ENCODE measurements at regions not wholly inside any gene's neighbourhood (a gene's known extent, or its start where the extent isn't known, plus 50 kb on each side); places are given as distances from the start of the nearest gene placed in this dataset.

DNA sequence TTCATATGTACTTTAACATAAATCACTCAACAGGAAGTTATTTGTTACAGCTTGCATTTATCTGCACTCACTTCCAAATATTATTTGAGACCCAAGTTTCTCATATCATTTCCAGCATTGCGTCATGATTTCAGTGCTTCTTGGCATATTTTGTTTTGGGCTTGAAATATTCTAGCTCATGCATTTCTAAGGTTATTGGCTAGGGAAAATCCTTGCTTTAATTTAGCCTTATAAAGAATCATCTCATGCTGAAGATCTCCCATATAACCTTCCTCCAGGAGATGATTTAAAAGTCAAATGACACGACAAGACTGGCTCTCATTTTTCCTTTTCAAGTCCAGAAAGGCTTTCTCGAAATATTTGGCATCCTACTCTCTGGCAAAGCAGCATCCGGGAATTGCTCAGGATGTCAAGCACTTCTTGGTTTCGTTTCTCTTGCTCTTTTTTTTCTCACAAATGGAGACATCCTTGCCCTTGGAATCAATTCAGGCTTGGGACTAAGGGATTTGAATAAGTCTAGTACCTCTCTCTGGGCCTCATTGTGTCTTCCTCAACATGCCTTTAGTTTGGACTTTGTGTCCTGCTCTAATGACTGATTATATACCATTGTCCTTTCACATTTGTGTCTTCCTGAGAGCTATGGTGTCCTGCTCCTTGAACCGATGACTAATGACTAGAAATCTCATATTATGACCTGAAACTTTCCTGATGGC, 295.0 kb downstream of the RMST start:
- H3K4me3 ChIP-seq (ENCODE audit: low read length): no peak overlapping the region
- TF ChIP-seq, protein P1, sequence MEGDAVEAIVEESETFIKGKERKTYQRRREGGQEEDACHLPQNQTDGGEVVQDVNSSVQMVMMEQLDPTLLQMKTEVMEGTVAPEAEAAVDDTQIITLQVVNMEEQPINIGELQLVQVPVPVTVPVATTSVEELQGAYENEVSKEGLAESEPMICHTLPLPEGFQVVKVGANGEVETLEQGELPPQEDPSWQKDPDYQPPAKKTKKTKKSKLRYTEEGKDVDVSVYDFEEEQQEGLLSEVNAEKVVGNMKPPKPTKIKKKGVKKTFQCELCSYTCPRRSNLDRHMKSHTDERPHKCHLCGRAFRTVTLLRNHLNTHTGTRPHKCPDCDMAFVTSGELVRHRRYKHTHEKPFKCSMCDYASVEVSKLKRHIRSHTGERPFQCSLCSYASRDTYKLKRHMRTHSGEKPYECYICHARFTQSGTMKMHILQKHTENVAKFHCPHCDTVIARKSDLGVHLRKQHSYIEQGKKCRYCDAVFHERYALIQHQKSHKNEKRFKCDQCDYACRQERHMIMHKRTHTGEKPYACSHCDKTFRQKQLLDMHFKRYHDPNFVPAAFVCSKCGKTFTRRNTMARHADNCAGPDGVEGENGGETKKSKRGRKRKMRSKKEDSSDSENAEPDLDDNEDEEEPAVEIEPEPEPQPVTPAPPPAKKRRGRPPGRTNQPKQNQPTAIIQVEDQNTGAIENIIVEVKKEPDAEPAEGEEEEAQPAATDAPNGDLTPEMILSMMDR (IDR thresholded peaks at IDR 0.05; ENCODE audit: insufficient read depth, low read depth, low read length, missing control alignments): no peak
- no peak for DNase-seq (ENCODE audit: low read depth)

DNA sequence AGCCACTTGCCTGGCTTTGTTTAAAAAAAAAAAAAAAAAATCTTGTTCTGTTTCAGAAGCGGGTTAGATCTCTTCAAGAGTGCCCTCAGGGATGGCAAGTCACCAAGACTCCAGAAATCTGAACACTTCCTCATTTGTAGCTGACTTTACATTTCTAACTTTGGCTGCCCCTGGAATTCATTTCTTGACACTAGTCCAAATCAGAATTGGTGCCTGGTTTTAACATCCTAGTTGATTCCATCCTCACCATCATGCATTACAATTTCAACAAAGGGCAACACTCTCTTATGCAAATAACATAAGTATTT, 295.5 kb downstream of the RMST start:
- TF ChIP-seq, protein P1 (IDR thresholded peaks at IDR 0.05; ENCODE audit: insufficient read depth, low read depth, low read length, missing control alignments): no peak

DNA sequence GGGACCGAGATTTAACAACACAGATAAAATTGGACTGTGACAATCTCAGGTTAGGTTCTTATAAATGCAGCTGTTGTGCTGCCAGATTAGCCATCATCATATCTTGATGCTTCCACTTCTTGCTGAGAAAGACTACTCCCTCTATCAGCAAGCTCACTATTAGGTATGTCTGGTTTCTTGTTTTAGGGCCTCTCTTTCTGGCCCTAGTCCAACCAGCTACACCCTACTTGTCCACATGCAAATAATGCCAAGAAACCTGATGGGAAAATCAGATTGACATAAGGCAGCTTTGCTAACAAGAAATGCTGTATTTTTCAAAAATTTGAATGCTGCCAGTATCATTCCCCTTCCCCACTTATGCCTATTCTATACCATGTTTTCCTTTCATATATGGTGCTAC, 296.0 kb downstream of the RMST start:
- TF ChIP-seq, protein P1 (IDR thresholded peaks at IDR 0.05; ENCODE audit: insufficient read depth, low read depth, low read length, missing control alignments): no peak
- no peak for DNase-seq (ENCODE audit: low read depth)
- no peak overlapping the region for H3K4me3 ChIP-seq (ENCODE audit: low read length)

More for the DNA sequence above, 295.5 kb downstream of the RMST start:
- no peak overlapping the region for H3K4me3 ChIP-seq (ENCODE audit: low read length)
- no peak for DNase-seq (ENCODE audit: low read depth)

- DNase-seq (ENCODE audit: low read depth): no peak
Observed at GRCh38 chr12:97760601-97761000, 298.0 kb downstream of the RMST start.

DNA sequence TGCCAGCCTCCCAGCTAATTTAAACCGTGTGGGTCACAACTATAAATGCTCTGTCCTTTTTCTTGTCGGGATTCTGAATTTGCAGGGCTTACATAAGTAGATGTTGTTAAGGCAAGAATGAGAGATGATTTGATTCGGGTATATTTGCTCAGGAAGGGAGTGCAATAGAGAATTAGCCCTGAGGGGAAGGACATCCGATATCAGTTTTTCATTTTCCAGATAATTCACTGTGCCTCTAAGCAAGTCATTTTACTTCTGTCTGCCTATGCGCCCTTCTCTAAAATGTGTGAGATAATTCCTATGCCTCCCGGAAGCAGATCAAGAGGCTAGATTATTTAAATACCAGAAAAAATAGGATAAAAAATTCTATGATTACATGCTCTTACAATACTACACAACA, 300.5 kb downstream of the RMST start:
- no peak overlapping the region for H3K4me3 ChIP-seq (ENCODE audit: low read length)
- DNase-seq (ENCODE audit: low read depth): no peak
- TF ChIP-seq, protein P1 (IDR thresholded peaks at IDR 0.05; ENCODE audit: insufficient read depth, low read depth, low read length, missing control alignments): no peak

More at GRCh38 chr12:97760601-97761000, 298.0 kb downstream of the RMST start:
- no peak overlapping the region for H3K4me3 ChIP-seq (ENCODE audit: low read length)
- TF ChIP-seq, protein P1 (IDR thresholded peaks at IDR 0.05; ENCODE audit: insufficient read depth, low read depth, low read length, missing control alignments): no peak

DNA sequence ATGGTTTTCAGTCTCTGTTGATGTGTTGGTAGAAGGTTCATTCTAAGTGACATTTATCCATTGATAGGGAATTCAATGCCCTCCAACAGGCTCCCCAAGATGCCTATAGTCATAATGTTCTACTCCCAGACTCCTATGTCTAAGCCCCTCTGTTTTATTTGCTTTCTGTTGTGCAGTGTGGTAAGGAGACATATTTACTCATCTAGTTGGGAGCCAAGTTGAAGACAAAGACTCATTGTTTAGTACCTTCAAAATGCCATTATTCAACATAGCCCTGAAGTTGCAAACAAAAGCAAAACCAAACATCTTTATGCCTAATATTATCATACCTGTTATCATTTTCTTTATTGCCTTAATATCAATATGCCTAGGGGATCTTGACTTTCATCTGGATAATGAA, 302.1 kb downstream of the RMST start:
- TF ChIP-seq, protein P1 (IDR thresholded peaks at IDR 0.05; ENCODE audit: insufficient read depth, low read depth, low read length, missing control alignments): no peak
- DNase-seq (ENCODE audit: low read depth): no peak
- H3K4me3 ChIP-seq (ENCODE audit: low read length): no peak overlapping the region

- H3K4me3 ChIP-seq (ENCODE audit: low read length): no peak overlapping the region
- no peak for DNase-seq (ENCODE audit: low read depth)
- TF ChIP-seq, protein P1 (IDR thresholded peaks at IDR 0.05; ENCODE audit: insufficient read depth, low read depth, low read length, missing control alignments): no peak
Observed at GRCh38 chr12:97767347-97767746, 304.7 kb downstream of the RMST start.
